NCI-H146 treated with DMSO at 0.1 percent for 48 hours (cell line): ENCODE measurements at regions not wholly inside any gene's neighbourhood (a gene's known extent, or its start where the extent isn't known, plus 50 kb on each side); places are given as distances from the start of the nearest gene placed in this dataset.
"Not testable (repeated sequence)": the region's sequence is repeated elsewhere in the genome, so short reads cannot be mapped to it uniquely, and the experiment has no call there.

Source experiments
- DNase-seq: peaks from one replicate; lab custom pipeline; 2025; ENCODE audit not compliant: unreplicated experiment; lab: John Stamatoyannopoulos, UW

DNA sequence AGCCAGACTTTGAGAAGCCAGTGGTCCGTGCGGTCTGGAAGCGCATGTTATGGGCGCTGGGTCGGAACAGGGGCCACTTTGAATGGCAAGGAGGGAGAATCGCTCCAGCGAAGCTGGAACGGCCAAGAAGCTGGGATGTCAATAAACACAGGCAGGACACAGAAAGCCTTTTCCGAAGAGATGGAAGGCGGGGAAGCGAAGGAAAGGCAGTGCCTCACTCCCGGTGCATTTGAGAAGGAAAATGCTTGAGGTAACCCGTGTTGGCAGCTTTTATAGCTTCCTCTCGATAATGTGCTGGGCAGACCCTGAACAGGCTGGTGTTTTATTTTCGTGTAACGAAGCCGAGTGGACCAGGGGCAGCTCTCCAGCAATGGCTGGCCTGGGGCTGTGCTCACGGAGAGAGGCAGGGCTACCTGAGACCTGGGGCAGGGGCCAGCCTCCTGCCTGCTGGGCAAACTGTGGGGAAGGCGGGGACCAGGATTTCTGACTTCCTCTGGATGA is 84.2 kb upstream of the SPRY4 start:
- no peak for DNase-seq

DNA sequence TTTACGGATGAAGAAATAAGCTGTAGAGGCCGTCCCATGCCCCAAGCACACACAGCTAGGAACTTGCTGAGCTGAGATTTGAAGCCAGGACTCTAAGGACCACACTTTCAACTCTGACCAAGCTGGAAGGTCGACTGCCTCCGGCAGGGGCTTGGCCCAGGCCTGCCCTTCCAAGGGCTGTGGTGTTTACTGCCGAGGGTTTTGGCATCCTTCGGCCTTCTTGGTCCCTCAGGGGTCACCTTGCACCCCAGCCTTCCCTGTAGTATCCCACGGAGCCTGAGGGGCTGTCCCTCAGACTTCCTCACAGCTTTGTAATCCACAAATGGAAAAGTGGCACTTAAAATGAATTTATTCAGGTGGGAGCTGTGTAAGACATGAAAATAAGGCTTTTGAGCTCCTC is 83.7 kb upstream of the SPRY4 start:
- DNase-seq: no peak

DNA sequence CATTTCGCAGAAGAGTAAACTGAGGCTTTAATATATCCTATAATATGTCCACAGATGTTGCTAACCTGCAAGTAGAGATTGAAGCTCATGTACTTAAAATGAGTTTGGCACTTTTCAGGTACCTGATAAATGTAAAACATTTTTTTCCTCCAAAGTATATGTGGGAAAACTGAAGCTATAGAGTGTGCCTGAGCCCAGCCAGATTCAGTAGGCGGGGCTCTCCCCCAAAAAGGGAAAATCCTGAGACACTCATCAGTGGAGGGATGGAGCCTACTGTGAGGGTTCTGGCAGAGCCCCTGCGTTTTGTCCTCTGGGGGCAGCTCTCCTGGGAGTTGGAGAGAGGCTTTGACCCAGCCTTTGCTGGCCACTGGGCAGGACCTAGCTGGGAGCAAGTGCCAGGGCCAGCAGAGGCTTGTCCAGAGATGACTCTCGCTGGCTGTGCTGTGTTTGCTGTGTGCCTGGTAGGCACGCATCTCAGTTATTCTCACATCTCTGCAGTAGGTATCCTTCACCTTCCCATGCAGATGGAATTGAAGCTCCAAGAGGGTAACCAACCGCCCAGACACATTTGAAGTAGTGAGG is 81.1 kb upstream of the SPRY4 start:
- DNase-seq: no peak

DNA sequence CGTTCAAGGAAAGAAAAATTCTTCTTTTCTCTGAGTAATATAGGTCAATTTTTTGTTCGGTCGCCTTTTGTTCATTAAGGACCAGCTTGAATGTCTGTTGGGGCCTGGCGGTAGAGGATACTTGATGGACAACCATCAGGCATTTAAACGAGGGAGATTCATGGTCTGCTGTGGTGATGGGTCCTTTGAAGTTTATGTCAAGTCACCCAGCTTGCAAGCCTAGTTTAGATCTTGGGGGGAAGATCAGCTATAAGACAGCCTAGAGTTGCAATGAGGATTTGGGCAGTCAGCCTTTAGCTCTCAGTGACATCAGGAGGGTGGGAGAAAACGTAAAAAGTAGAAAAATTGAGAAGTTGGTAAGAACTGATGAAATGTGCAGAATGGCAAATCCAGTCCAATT is 80.2 kb upstream of the SPRY4 start:
- DNase-seq: no peak

DNA sequence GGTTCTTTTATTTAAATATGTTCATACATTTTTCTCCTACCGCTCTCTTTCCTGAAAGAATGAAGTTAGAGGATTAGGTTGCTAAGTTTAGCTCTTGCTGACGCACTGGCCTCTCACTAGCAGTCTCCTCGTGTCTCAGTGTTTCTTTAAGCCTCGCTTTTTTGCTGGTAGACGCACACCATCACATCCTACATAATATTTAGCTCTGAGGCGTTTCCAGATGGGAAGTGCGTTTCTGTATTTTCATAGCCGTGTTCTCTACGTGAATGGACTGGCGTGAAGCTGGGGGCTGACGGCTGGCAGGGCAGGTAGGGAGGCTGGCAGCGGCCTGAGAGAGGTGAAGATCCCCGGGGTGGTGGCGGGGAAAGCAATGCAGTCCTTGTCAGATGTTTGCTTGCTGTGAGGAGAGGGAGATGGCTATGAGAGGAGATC is 79.2 kb upstream of the SPRY4 start:
- DNase-seq: no peak

DNA sequence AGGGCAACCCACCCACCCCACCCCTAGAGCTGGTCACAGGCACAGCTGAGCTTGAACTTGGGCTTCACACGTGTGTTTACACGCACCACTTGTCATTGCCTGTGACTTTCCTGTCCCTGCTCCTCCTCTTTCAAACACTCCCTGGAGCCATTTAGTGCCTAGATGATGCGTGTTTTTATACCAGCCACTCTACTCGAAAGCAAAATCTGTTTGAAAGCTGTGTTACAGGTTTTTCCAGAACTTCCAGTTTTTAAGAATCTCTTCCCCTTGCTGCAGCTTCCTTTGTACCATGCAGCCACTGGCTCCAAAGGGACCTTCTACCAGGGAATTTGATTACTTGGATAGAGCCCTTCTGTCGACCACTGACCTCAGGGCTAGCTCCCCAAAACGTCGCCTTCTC is 78.8 kb upstream of the SPRY4 start:
- DNase-seq: no peak

DNA sequence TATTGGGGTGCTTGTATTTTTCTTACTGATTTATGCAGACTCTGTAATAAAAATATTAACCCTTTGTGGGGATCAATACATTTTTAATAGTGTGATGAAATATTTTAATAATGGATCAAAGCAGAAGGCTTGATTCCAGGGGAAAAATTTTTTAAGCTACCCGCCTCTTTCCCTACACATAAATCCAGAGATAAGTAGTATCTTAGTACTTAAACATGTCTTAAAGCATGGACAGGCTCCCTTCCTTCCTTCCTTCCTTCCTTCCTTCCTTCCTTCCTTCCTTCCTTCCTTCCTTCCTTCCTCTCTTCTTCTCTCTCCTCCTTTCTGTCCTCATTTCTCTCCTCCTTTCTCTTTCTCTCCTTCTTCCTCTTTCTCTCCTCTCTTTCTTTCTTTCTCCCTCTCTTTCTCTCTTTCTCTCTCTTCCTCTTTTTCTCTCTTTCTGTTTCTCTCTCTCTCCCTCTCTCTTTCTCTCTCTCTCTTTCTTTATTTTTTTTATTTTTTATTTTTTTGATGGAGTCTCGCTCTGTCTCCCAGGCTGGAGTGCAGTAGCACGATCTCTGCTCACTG is 78.0 kb upstream of the SPRY4 start:
- no peak for DNase-seq

DNA sequence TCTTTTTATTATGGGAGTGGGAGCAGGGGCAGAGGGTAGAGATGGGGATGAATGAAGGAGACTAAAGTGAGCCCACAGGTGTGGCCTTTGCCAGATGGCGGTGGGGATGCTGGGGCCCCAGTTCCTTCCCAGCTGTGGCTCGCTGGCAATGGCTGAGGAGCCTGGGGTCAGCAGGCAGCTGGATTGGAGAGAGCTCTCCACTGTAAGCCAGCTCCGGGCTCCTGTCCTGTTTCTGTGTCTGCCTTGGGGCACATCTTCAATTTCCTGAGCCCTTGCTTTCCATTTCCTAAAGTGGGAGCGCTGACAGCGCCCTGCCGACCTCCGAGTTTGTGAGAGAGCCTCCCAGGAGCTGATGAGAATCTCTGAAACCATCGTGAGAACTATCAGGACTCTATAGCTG is 75.6 kb upstream of the SPRY4 start:
- no peak for DNase-seq

DNA sequence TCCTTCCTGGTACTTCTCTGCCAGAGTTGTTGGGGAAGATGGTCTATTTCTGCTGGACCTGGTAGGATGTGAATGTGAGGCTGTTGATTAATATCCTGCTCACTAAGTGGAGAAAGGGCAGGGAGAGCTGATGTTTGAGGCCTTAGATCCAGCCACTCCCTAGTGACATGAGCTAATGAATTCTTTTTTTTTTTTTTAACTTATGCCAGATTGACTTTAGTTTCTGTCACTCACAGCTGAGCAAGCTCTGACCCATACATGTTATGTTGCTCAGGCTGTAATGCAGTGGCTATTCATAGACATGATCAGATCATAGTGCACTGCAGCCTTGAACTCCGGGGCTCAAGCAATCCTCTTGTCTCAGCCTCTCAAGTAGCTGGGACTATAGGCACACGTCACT is 75.1 kb upstream of the SPRY4 start:
- DNase-seq: no peak

DNA sequence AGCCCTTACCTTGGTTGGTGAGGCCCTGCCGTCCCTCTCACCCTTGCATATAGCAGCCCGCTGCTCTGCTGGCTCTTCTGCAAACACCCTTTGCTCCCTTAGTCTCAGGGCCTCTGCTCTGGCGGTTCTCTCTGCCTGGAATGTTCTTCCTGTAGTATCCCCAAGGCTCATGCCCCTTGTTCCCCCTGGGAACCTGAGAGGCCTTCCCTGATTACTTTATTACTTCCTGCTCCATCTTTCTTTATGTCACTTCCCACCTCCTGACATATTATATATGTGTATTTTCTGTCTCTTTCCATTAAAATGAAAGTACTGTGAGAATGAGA is 73.9 kb upstream of the SPRY4 start:
- DNase-seq: no peak

DNA sequence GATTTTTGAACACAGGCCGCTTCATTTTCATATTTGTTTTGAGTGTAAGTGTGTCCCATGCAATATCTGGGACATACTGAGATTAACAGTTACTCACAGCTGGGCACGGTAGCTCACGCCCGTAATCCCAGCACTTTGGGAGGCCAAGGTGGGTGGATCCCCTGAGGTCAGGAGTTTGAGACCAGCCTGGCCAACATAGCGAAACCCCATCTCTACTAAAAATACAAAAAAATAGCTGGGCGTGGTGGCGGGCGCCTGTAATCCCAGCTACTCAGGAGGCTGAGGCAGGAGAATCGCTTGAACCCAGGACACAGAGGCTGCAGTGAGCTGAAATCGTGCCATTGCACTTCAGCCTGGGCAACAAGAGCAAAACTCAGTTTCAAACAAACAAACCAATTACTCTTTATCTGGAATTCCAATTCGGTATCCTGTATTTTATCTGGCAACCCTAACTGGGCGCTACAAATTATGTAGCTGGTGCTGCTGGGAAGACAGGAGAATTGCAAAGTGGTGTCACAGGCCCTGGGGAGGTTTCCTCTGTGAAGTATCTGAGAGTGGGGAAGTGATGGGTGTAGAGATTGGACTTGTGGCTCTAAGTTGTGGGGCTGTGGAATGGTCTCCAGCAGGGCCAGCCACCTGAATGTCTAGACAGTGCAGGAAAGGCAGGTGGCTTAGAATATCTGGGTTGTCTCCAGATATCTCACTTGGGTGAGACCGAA is 73.3 kb upstream of the SPRY4 start:
- not testable (repeated sequence) for DNase-seq

DNA sequence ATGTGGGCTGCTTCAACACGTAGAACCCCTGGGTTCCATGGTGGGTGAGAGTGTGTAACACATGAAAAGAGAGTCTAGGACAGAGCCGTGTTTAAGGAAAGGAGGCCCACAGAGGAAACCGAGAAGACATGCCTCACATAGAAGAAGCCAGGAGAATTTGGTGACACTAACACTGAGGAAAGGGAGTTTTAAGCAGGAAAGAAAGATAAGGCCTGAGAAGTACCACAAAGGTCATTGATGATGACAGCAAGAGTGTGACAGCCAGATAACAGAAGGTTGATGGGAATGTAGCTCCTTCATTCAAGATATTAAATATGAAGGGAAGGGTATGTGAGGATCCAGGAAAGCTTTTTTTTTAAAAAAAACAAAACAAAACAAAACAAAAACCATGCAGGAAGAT is 72.4 kb upstream of the SPRY4 start:
- no peak for DNase-seq

DNA sequence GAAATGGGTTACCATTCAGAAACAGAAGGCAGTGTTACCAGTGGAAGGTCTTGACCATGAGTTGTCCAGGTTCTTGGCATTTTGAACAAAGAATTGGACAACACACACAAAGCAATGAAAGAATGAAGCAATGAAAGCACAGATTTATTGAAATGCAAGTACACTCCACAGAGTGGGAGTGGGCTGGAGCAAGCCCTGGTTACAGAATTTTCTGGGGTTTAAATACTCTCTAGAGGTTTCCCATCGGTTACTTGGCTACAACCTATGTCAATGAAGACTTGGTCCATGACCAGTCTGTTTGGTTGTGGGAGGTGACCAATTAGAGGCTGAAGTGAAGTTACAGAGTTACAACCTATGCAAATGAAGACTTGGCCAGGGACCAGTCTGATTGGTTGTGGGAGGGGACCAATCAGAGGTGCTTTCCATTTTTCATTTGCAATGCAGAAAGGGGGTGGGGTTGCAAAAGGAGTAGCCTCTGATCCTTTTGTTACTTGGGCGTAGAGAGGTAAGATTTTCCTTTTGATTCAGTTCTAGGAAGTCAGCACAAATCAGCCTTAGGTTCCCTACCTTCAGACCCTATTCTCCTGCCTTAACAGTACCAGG is 71.7 kb upstream of the SPRY4 start:
- DNase-seq: no peak

DNA sequence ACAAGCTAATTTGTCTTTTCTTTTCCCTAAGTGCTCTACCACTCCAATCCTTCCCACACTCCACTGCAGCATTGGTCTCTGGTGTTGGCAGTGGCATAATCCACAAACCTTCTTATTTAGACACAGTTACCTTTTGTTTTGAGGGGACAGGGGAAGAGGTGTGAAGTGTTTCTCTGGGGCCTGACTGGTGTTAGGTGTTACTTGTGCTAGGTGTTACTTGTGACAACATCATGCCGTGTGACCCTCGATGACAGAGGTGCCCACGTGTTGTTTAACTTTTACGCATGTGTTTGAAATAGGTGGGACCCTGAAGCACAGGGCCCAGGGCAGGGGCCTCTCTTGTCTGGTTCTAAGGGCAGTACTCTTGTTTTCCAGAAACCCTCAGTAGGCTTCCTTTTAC is 70.5 kb upstream of the SPRY4 start:
- no peak for DNase-seq

DNA sequence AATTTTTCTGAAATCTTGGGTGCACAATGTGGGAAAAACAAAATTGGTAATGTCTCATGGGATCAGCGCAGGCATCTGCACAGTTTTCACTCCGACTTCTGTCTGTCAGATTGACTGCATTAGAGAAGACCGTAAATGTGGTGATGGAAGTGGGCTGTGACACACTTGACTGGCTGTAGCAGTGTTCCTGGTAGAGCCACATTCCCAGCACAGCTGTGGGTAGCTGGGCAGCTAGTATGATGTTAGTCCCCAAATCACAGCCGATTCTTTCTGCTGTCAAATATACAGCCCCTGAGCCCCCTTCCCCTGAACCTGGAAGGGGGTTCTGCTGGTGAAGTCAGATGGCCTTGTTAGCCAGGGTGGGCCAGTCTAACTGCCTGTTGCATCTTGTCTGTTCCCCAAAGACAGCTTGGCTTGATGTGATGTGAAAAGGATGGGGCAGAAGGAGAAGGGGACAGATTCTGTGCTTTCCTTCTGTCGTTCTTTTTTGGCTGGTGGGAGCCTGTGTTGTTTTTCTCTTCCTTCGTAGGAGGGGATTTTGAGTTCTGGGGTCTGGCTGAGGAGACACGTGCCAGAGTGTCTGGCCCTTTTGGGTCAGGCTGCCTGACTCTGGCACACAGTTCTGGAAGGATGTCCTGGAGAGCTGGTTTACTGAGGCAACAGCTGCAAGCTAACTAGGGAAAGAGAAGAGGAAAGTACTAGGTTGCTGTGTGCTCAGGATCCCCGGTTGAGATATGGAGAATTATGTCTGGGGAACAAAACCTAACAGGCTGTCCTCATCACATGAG is 66.4 kb upstream of the SPRY4 start:
- DNase-seq: no peak

DNA sequence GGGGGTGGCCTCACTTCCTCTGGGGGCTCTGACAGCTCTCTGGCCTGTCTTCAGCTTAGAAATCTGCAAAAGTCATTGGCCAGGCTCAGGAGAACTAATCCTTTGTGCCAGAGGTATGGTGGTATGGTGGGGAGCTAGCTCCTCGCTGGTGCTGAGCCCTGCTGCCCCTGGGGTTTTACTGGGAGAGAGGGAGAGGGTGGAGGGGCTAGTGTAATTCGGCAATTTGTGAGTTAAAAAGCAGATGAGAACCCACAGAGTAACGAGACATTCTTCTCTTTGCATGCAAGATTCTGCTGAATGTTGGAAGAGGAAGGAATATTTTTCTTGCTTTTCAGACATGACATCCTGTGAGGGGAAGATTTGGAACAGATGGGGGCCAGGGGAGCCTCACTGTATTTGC is 65.5 kb upstream of the SPRY4 start:
- no peak for DNase-seq

DNA sequence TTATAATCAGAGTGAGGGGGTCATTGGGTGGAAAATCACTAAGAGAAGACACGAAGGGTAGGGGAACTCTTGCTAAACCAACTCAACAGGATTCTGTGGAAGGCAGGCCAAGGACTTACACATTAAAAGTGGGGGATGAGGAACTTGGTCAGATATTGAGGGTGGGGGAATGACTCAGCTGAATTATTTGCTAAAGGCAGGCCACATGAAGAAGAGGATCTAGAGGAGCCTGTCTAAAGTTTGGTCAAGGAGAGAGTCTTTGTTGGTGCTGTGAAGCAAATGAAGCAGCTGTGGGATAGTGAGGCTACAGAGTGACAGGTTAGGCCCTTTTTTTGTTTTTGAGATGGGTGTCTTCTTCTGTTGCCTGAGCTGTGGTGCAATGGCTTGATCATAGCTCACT is 63.9 kb upstream of the SPRY4 start:
- DNase-seq: no peak

DNA sequence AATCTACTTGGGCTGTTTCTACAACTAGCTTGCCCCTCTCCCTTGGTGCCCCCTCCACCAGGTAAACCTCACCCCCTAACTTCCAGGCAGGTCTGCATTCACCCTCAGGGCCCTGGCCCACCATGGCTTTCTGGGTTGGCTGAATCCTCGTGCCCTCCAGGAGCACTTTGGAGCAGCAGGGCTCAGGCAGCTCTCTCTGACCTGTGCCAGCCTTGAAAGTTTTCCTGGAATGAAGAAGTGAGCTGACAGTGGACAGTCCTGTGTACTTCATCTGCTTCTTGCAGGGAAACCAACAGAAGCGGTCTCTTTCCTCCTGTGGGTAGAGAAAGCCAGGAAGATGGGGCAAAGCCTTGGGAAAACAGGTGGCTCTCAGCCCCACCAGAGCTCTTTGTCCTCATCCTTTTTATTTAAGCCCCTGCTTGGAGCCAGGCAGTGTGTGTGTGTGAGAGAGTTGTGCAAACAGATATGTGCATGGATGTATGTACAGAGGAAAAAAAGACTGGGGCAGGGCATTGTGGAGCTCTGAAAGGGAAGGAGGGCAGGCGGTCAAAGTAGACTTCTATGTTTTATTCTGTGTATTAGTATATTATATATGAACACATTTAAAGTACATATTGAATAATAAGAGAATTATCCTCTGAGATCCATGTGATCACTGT is 62.3 kb upstream of the SPRY4 start:
- DNase-seq: no peak

DNA sequence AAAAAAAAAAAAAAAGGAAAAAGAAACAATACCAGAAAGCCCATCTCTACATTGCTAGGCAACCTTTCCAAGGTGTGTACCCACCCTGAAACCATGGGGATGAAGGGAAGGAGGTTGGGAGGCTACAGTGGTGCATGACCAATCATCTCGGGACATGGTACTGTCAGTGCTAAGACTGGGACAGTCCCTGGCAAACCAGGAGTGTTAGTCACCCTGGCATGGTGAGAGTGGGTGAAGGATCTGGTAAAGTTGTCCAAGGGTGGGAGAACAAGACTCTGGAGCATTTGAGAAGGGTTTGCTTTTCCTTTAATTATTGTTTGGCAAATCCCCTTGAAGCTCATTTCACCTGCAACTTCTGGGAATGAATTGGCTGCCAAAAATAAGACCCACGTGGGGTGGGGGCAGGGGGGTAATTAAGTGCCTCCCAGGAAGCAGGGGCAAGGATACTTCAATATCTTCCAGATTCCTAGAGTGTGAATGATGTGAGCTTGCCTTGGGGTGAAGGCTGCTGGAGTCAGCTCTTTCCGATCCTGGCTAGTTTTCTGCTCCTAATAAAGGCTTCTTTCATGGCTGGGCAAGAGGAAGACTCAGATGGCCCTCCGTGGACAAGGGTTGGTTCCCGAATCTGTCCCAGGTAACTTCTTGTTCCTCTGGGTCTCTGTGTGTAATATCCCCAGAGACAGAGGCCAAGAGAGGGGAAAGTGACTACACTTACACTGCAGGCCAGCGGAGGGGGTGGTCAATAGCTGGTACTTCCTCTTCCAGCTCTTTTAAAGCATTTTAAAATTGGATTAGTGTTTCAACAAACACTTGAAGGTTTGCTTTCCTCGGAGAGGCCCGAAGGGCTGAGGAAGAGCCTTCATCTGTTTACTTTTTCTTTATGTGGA is 61.6 kb upstream of the SPRY4 start:
- DNase-seq: no peak

DNA sequence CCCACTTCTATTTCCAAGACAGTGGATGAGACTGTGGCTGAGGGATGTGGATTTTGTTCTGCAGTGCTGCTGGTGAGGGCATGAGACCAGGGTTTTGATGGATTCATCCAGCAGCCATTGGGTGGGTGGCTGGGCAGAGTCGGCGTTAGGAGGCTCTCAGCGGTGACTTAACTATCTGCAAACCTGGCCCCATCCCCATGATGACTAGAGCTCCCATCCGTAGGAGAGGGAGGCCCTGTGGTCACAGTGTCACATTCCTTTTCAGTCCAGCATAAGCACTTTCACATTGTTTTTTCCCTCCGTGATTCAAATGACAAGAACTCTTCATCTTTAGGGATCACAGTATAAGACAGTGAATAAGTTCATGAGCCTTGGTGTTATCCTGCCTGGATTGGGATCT is 60.4 kb upstream of the SPRY4 start:
- no peak for DNase-seq
